ENCODE measurements at regions not wholly inside any gene's neighbourhood (a gene's known extent, or its start where the extent isn't known, plus 50 kb on each side); places are given as distances from the start of the nearest gene placed in this dataset.

DNA sequence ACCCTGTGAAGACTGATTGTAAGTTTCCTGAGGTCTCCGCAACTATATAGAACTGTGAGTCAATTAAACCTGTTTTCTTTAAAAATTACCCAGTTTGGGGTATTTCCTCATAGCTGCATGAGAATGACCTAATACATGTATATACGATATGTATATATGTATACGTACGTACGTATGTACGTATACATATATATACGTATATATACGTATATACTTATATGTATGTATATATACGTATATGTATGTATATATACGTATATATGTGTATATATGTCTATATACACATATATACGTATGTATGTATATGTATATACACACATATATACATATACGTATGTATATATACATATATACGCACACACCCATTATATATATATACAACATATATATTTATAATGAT is 1153.0 kb upstream of the CDH18 start:
- TF ChIP-seq ZBTB7A (IDR thresholded peaks at IDR 0.05; ENCODE audit: low read depth) (no peak), TEAD4 (IDR thresholded peaks at IDR 0.05) (no peak)

DNA sequence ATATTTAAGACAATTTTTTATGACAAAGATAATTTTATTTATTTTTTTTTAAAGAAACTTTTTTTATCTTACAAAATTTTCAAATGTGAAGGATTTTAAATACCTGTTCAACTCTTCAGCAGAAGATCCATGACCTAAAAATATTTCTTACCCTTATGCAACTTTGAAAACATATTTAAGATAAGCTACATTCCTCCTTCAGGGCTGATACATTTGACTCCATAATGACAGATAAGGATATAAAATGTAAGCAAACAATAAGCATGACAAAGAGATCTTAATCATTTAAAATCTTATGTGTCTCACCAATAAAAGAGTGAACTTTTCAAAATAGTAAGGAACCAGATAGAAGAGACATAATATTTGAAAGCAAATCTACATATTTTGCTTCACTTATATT is 1138.2 kb upstream of the CDH18 start:
- TF ChIP-seq, protein P1, sequence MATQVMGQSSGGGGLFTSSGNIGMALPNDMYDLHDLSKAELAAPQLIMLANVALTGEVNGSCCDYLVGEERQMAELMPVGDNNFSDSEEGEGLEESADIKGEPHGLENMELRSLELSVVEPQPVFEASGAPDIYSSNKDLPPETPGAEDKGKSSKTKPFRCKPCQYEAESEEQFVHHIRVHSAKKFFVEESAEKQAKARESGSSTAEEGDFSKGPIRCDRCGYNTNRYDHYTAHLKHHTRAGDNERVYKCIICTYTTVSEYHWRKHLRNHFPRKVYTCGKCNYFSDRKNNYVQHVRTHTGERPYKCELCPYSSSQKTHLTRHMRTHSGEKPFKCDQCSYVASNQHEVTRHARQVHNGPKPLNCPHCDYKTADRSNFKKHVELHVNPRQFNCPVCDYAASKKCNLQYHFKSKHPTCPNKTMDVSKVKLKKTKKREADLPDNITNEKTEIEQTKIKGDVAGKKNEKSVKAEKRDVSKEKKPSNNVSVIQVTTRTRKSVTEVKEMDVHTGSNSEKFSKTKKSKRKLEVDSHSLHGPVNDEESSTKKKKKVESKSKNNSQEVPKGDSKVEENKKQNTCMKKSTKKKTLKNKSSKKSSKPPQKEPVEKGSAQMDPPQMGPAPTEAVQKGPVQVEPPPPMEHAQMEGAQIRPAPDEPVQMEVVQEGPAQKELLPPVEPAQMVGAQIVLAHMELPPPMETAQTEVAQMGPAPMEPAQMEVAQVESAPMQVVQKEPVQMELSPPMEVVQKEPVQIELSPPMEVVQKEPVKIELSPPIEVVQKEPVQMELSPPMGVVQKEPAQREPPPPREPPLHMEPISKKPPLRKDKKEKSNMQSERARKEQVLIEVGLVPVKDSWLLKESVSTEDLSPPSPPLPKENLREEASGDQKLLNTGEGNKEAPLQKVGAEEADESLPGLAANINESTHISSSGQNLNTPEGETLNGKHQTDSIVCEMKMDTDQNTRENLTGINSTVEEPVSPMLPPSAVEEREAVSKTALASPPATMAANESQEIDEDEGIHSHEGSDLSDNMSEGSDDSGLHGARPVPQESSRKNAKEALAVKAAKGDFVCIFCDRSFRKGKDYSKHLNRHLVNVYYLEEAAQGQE (IDR thresholded peaks at IDR 0.05; ENCODE audit: low read depth) = no peak
- no peak for TF ChIP-seq YY1 (IDR thresholded peaks at IDR 0.05; ENCODE audit: low read depth)
- no peak for TF ChIP-seq EP300 (IDR thresholded peaks at IDR 0.05; ENCODE audit: borderline replicate concordance)
- TF ChIP-seq, protein P2, sequence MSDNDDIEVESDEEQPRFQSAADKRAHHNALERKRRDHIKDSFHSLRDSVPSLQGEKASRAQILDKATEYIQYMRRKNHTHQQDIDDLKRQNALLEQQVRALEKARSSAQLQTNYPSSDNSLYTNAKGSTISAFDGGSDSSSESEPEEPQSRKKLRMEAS (IDR thresholded peaks at IDR 0.05) = no peak
- TF ChIP-seq TCF12 (IDR thresholded peaks at IDR 0.05; ENCODE audit: low read depth) = no peak
- no peak for TF ChIP-seq NFIC (IDR thresholded peaks at IDR 0.05)

DNA sequence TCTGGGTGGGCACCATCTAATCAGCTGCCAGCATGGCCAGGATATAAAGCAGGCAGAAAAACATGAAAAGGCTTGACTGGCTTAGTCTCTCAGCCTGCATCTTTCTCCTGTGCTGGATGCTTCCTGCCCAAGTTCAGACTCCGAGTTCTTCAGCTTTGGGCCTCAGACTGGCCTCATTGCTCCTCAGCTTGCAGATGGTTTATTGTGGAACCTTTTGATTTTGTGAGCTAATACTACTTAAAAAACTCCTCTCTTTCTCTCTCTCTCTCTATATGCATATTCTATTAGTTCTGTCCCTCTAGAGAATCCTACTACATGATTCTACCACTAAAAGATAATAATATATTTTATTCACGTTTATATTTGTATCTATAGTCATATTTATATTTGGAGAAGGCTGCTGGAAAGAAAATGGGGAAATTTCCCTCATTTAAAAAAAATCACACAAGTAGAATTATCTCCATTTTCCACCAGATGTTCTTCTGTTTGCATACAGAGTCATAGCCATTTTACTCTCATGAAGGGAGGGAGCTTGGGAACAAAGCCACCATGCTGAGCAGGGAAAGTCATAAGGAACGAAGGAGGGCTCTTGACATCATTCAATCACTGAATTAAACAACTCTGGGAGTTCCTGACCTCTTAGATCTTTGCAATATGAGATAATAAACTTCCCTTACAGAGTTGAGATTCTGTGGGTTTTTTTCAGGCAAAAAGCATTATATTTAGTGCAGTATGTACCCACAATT is 1137.4 kb upstream of the CDH18 start:
- no peak for TF ChIP-seq TAF1 (IDR thresholded peaks at IDR 0.05; ENCODE audit: low read depth)
- no peak for TF ChIP-seq ZBTB7A (IDR thresholded peaks at IDR 0.05; ENCODE audit: low read depth)
- no peak for TF ChIP-seq TEAD4 (IDR thresholded peaks at IDR 0.05)
- TF ChIP-seq YY1 (IDR thresholded peaks at IDR 0.05; ENCODE audit: low read depth) = no peak
- TF ChIP-seq NFIC (IDR thresholded peaks at IDR 0.05) = no peak
- TF ChIP-seq, protein P3, sequence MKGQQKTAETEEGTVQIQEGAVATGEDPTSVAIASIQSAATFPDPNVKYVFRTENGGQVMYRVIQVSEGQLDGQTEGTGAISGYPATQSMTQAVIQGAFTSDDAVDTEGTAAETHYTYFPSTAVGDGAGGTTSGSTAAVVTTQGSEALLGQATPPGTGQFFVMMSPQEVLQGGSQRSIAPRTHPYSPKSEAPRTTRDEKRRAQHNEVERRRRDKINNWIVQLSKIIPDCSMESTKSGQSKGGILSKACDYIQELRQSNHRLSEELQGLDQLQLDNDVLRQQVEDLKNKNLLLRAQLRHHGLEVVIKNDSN (IDR thresholded peaks at IDR 0.05) = no peak
- no peak for TF ChIP-seq RAD21 (IDR thresholded peaks at IDR 0.05; ENCODE audit: low read depth)
- no peak for TF ChIP-seq EP300 (IDR thresholded peaks at IDR 0.05; ENCODE audit: borderline replicate concordance)
- TF ChIP-seq, protein P2 (IDR thresholded peaks at IDR 0.05) = no peak
- no peak for TF ChIP-seq FOXM1 (IDR thresholded peaks at IDR 0.05; ENCODE audit: borderline replicate concordance, low read depth)
- TF ChIP-seq TCF12 (IDR thresholded peaks at IDR 0.05; ENCODE audit: low read depth) = no peak
- TF ChIP-seq CEBPB (IDR thresholded peaks at IDR 0.05) = no peak
- TF ChIP-seq, protein P1 (IDR thresholded peaks at IDR 0.05; ENCODE audit: low read depth) = no peak
- no peak for TF ChIP-seq EGR1 (IDR thresholded peaks at IDR 0.05)
- no peak for TF ChIP-seq CREB1 (IDR thresholded peaks at IDR 0.05; ENCODE audit: low read depth)

DNA sequence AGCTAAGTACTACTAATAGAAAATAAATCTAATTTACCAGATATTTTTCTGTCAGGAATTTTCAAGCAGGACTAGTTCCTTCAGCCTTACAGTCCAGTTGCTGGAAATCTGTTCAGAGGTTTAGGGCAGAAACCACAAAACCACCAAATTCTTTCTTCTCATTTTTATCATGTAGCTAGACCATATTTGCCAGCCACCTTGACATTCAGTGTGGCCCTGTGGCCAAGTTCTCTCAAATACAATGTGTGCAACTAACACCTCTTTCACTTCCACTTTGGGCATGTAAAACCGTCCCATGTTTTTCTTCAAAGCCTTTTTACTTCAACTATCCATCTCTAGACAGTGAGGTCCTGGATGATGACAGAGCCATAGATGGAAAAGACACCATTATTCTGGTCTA is 1133.2 kb upstream of the CDH18 start:
- TF ChIP-seq YY1 (IDR thresholded peaks at IDR 0.05; ENCODE audit: low read depth) = no peak
- no peak for TF ChIP-seq TCF12 (IDR thresholded peaks at IDR 0.05; ENCODE audit: low read depth)
- TF ChIP-seq NFIC (IDR thresholded peaks at IDR 0.05) = no peak
- TF ChIP-seq ZBTB7A (IDR thresholded peaks at IDR 0.05; ENCODE audit: low read depth) = no peak
- TF ChIP-seq EP300 (IDR thresholded peaks at IDR 0.05; ENCODE audit: borderline replicate concordance) = no peak
- TF ChIP-seq EGR1 (IDR thresholded peaks at IDR 0.05) = no peak
- no peak for TF ChIP-seq TAF1 (IDR thresholded peaks at IDR 0.05; ENCODE audit: low read depth)
- TF ChIP-seq, protein P2 (IDR thresholded peaks at IDR 0.05) = no peak
- TF ChIP-seq, protein P3 (IDR thresholded peaks at IDR 0.05) = no peak
- TF ChIP-seq CEBPB (IDR thresholded peaks at IDR 0.05) = no peak

DNA sequence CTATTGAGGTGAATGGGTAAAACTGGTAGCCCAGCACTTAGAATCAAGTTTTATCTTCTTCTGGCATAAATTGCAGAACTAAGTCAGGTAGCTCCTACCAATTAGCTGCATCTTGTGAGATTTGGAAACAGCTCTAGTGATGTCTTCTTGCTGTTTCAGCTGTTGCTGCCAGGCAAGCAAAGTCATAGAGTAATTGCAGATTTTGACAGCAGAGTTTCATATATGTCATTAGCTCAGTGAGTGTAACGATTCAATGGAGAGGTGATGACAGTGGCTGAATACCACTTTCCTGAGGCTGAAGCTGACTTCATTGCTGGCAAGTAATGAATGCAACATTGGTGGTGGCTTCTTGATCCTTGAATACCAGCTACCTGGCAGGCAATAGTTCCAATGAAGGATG is 1109.7 kb upstream of the CDH18 start:
- no peak for TF ChIP-seq YY1 (IDR thresholded peaks at IDR 0.05; ENCODE audit: low read depth)
- TF ChIP-seq, protein P3 (IDR thresholded peaks at IDR 0.05) = no peak
- TF ChIP-seq EGR1 (IDR thresholded peaks at IDR 0.05) = no peak
- no peak for TF ChIP-seq NFIC (IDR thresholded peaks at IDR 0.05)
- TF ChIP-seq RAD21 (IDR thresholded peaks at IDR 0.05; ENCODE audit: low read depth) = no peak
- no peak for TF ChIP-seq EP300 (IDR thresholded peaks at IDR 0.05; ENCODE audit: borderline replicate concordance)
- TF ChIP-seq TAF1 (IDR thresholded peaks at IDR 0.05; ENCODE audit: low read depth) = no peak
- TF ChIP-seq, protein P1 (IDR thresholded peaks at IDR 0.05; ENCODE audit: low read depth) = no peak
- no peak for TF ChIP-seq CREB1 (IDR thresholded peaks at IDR 0.05; ENCODE audit: low read depth)
- TF ChIP-seq, protein P2 (IDR thresholded peaks at IDR 0.05) = no peak
- TF ChIP-seq ZBTB7A (IDR thresholded peaks at IDR 0.05; ENCODE audit: low read depth) = no peak
- TF ChIP-seq TEAD4 (IDR thresholded peaks at IDR 0.05) = no peak
- TF ChIP-seq CEBPB (IDR thresholded peaks at IDR 0.05) = no peak
- no peak for TF ChIP-seq FOXM1 (IDR thresholded peaks at IDR 0.05; ENCODE audit: borderline replicate concordance, low read depth)
- TF ChIP-seq TCF12 (IDR thresholded peaks at IDR 0.05; ENCODE audit: low read depth) = no peak

All from Ishikawa (cell line).